Heart left ventricle (tissue), 13 donors: ENCODE measurements at regions not wholly inside any gene's neighbourhood (a gene's known extent, or its start where the extent isn't known, plus 50 kb on each side); places are given as distances from the start of the nearest gene placed in this dataset.

Experiments used
- CTCF ChIP-seq, 12 donors: fragments of 200-600 bp; sonication (generic) in 4 of 12; IDR thresholded peaks; one replicate each; pipeline versions ENCODE4 v1.5.0 to v1.8.0; 2018 to 2022; ENCODE audit warnings: antibody characterized with exemption in 12 of 12, mild to moderate bottlenecking in 5 of 12
- POLR2A ChIP-seq, 2 donors: fragments of 450-650 bp; IDR thresholded peaks; one replicate each; pipeline ENCODE4 v1.6.1; 2017; ENCODE audit warnings: antibody characterized with exemption in 2 of 2, mild to moderate bottlenecking in 2 of 2, moderate library complexity in 2 of 2
- donor health status: ischemic (EF 13 %, LVEDD 7.1; RV severe dilation, severe dysfunction).
- donor health status: DM: no; HTN: yes; CAD: no.
- donor health status: DM: no; HTN: no; CAD: no.
- donor health status: ischemic (EF 25% LVEDD 6.9; RV normal size, moderate dysfunction).
- donor health status: ischemic (EF 25% LVEDD 5.7; RV mildly dilated, moderate dysfunction).
- donor health status: ischemic (EF 35%, LVEDD 5.7; RV mildly dilated, moderate dysfunction).
- donor health status: nonischemic (EF 11% LVEDD 7.7; RV severe dilation, severe dysfunction).
- donor health status: DM: yes; HTN: yes; CAD: no.
- donor health status: PGD.
- donor health status: ischemic (EF 29% LVEDD 5.4; RV normal size, mild dysfunction).
- donor health status: nonischemic (EF 23%, LVEDD 6.1; RV moderate dilation, normal function).

DNA sequence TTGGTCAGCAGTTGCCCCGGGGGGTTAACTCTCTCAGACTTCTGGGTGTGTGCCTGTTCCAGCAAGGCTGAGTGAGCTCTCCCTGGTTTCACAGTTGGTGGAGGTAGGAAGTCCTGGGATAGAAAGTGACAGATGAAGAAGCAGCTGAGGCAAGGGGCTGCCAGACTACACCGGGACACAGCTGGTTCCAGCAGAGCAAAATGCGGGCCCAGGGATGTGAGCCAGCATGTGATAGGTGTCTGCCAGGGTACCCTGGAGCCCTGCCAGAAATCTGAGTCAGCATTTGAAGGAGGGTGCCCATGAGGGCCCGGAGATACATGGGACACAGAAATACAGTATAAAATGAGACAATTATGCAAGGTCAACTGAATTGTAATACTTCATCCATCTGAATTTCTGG is 79.3 kb upstream of the LGALSL start:
- TF ChIP-seq CTCF (IDR thresholded peaks at IDR 0.05) (no peak), POLR2A (IDR thresholded peaks at IDR 0.05) (no peak)
